Progenitor cell of endocrine pancreas (in vitro differentiated cells): ENCODE measurements at regions not wholly inside any gene's neighbourhood (a gene's known extent, or its start where the extent isn't known, plus 50 kb on each side); places are given as distances from the start of the nearest gene placed in this dataset.

ENCODE experiments used
- DNase-seq: peaks from one replicate; pipeline ENCODE4 v3.0.0; 2021; ENCODE audit warnings: low spot score; ENCODE audit not compliant: unreplicated experiment
- H3K27ac Mint-ChIP-seq: 2 replicates; pipeline ENCODE4 v1.8.0; 2021; ENCODE audit warnings: mild to moderate bottlenecking, moderate library complexity, mixed read lengths
- H3K27me3 Mint-ChIP-seq: 2 replicates; pipeline ENCODE4 v1.8.0; 2021; ENCODE audit warnings: mixed read lengths
- H3K36me3 Mint-ChIP-seq: 2 replicates; pipeline ENCODE4 v1.8.0; 2022; ENCODE audit warnings: mixed read lengths; ENCODE audit not compliant: insufficient read depth
- H3K4me1 Mint-ChIP-seq: 2 replicates; pipeline ENCODE4 v1.8.0; 2021; ENCODE audit warnings: low read depth, mixed read lengths
- H3K4me3 Mint-ChIP-seq: 2 replicates; pipeline ENCODE4 v1.8.0; 2021; ENCODE audit warnings: low read depth, mild to moderate bottlenecking, moderate library complexity, mixed read lengths
- H3K9me3 Mint-ChIP-seq: 2 replicates; pipeline ENCODE4 v1.8.0; 2021; ENCODE audit warnings: low read depth, mixed read lengths
- TF ChIP-seq, protein P1 (sequence below): fragments of 200-600 bp; sonication (generic); IDR thresholded peaks from one replicate; pipeline ENCODE4 v1.5.0; 2021; ENCODE audit warnings: antibody characterized with exemption, mild to moderate bottlenecking; ENCODE audit not compliant: unreplicated experiment

DNA sequence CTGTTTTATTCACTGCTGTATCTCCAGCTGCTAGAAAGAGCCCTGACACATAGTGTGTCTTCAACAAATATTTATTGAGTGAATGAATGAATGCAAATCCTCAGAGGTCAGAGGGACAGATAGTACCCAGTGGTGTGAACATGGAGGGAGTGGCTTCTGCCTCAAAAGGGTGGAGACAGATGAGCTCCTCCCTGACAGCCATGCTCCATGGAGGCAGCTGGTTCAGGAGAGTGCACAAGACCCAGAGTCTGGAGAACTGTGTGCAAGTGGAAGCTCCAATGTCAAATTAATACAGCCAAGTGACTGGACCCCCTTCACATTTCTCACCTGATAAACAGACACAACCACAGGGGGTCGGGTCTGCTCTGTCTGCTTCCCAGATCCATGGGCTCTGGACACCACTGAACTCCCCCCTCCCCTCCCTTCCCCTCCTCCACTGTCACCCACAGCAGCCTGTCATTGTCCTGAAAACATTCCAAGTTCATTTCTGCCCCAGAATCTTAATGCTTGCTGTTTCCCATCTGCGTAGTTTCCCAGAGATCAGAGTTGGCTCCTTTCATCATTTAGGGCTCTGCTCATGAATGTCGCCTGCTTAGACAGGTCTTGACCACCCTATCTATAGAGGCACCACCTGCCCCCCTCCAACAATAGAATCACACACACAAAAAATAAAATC, 312.9 kb upstream of the PODXL start:
- Mint-ChIP-seq H3K27me3 (peaks cover 14% of the 10 kb centered on the region), H3K4me3 (no peak overlapping the region), H3K9me3 (peaks cover 3% of the 10 kb centered on the region), H3K4me1 (no peaks in the 10 kb centered on the region), H3K27ac (no peak overlapping the region), H3K36me3 (no peaks in the 10 kb centered on the region)
- TF ChIP-seq, protein P1, sequence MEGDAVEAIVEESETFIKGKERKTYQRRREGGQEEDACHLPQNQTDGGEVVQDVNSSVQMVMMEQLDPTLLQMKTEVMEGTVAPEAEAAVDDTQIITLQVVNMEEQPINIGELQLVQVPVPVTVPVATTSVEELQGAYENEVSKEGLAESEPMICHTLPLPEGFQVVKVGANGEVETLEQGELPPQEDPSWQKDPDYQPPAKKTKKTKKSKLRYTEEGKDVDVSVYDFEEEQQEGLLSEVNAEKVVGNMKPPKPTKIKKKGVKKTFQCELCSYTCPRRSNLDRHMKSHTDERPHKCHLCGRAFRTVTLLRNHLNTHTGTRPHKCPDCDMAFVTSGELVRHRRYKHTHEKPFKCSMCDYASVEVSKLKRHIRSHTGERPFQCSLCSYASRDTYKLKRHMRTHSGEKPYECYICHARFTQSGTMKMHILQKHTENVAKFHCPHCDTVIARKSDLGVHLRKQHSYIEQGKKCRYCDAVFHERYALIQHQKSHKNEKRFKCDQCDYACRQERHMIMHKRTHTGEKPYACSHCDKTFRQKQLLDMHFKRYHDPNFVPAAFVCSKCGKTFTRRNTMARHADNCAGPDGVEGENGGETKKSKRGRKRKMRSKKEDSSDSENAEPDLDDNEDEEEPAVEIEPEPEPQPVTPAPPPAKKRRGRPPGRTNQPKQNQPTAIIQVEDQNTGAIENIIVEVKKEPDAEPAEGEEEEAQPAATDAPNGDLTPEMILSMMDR, result no peak
- no peak for DNase-seq

DNA sequence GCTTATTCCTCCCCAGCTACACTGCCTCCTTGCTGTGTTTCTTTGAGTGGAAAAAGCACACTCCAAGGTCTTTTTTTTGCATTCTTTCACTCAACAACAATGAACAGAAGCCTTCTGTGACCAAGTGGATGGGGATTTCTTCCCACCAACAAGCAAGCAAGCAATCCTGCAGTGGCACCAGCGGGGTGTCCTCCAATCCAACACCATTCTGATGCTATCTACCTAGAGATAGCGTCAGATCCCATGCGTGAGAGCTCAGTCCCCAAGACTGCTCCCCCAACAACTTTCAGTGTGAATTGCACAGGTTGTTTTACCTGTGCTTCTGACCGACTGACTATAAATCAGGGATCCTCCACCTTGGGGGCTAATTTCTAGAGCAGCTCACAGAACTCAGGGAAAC, 311.0 kb upstream of the PODXL start:
- no peaks in the 10 kb centered on the region for H3K4me1 Mint-ChIP-seq
- H3K9me3 Mint-ChIP-seq, result peaks cover 3% of the 10 kb centered on the region
- peaks cover 4% of the 10 kb centered on the region for H3K27me3 Mint-ChIP-seq
- no peak for DNase-seq
- H3K27ac Mint-ChIP-seq, result no peak overlapping the region
- H3K36me3 Mint-ChIP-seq, result no peaks in the 10 kb centered on the region
- TF ChIP-seq, protein P1, result no peak
- H3K4me3 Mint-ChIP-seq, result no peak overlapping the region

DNA sequence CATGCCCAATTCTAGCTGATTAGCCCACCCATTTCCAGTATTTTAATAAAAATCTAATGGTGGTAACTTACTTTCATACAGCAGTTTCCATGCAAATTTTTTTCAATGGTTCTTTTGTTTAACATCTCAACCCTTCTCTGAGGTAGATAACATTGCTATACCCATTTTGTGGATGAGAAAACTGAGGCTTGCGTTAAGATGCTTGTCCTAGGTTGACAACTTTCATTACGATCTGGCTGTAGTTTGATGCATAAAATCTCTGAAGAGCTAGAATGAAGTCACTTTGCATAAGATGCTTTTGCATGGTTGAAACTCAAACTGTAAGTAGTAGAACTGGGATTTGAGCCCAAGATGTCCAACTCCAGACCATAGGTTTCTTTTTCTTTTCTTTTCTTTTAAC, 309.5 kb upstream of the PODXL start:
- Mint-ChIP-seq H3K4me3 (no peak overlapping the region), H3K4me1 (no peaks in the 10 kb centered on the region), H3K27me3 (peaks cover 6% of the 10 kb centered on the region), H3K36me3 (no peaks in the 10 kb centered on the region), H3K27ac (no peak overlapping the region), H3K9me3 (no peaks in the 10 kb centered on the region)
- TF ChIP-seq, protein P1, result no peak
- DNase-seq, result no peak

DNA sequence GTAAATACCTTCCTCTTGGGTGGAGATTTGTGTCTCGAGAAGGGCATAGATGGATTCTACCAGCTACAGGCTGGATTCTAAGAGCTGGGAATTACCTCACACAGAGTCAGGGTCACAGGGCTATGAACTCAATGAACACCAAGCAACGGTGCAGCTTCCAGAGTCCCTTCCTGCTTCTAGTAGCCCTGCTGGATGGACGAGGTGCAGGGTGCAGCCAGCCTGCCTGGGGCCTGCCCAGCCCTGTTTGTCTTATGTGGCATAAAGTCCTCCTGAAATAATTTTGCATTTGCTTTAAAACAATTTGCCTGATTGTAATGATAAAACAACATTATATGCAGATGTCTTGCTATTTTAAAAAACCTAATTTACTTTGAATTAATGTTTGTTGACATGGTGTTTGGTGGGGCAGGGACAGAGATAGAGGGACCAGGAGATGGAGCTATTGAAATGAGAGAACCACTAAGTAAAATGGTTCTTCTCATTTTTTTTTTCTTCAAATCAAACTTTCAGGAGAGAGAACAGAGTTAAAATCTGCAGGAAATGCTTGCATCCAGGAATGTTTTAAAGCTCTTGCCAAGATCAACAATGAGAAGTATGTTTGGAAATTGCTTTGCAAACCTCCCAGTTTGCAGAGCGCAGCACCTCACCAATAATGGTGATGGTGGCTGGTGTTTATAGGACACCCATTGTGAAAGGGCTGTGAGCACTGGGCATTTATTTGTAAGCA, 305.4 kb upstream of the PODXL start:
- Mint-ChIP-seq H3K27me3 (peaks cover 7% of the 10 kb centered on the region), H3K27ac (no peak overlapping the region), H3K9me3 (no peaks in the 10 kb centered on the region), H3K4me3 (no peak overlapping the region), H3K4me1 (no peaks in the 10 kb centered on the region), H3K36me3 (no peaks in the 10 kb centered on the region)
- no peak for DNase-seq
- TF ChIP-seq, protein P1, result no peak

DNA sequence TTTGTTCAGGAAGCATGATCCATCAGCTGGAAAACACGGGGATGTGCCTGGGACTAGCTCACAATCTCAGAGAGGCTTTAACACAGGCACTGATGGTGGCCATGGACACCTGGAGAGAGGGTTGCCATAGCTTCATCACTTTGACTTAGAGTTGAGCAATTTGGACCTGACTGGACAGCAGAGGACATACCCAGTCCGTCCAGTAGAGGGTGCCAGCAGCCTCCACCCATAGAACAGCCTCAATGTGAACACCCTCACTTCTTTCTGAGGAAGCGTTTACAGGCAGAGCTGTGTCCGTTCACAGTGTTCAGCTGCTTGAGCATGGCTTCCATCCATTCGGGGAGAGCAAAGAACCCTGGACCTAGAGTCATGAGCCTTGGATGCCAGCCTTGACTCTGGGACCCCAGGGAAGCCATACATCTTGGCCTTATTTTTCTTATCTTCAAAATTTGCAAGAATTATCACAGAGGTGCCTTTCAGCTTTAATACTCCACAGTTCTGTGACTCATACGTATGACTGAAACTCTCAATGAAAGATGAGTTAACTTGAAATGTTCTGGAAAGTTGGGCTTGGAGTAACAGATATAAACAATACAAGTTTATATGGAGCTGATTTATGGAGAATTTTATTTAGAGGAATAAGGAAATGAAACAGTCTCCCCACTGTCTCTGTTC, 302.9 kb upstream of the PODXL start:
- TF ChIP-seq, protein P1, result peak; percentile 85
- Mint-ChIP-seq H3K27ac (no peak overlapping the region), H3K4me3 (no peak overlapping the region), H3K27me3 (peaks cover 7% of the 10 kb centered on the region), H3K9me3 (no peaks in the 10 kb centered on the region), H3K36me3 (no peaks in the 10 kb centered on the region), H3K4me1 (no peaks in the 10 kb centered on the region)
- DNase-seq, result peak; percentile 63
